ENCODE measurements at regions not wholly inside any gene's neighbourhood (a gene's known extent, or its start where the extent isn't known, plus 50 kb on each side); places are given as distances from the start of the nearest gene placed in this dataset.

DNA sequence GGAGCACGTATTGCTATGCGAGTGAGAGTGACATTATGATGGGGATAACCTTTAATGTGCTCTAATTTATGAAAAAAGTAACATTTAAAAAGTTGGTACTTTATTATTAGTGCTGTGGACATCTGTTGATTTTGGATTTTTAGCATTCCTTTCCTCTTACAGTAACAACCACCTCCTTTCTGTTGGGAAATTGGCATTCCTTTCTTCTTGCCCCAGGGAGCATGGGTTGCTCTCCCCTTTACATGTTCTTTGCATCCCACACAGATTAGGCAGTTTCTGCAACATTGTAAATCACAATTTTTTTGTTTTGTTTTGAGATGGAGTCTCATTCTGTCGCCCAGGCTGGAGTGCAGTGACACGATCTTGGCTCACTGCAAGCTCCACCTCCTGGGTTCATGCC, 300.2 kb downstream of the LPIN1 start:
- Histone ChIP-seq H4K20me1 (ENCODE audit: insufficient read depth, low read length) (no peaks in the 10 kb centered on the region), H3K9me3 (ENCODE audit: insufficient read depth, low read length) (peaks cover 11% of the 10 kb centered on the region; the same call in 1 of the 2 replicates), H3K4me1 (ENCODE audit: low read length) (peaks cover 31% of the 10 kb centered on the region), H3K4me3 (ENCODE audit: low read length) (peak overlapping the region; percentile 55; the same call in 1 of the 2 replicates), H3K27me3 (ENCODE audit: low read depth, low read length) (peaks cover 34% of the 10 kb centered on the region), H2AFZ (ENCODE audit: low read depth, low read length) (no peak overlapping the region), H3K9ac (ENCODE audit: low read length) (no peak overlapping the region), H3K79me2 (ENCODE audit: low read length) (no peaks in the 10 kb centered on the region), H3K27ac (ENCODE audit: low read length) (peak overlapping the region; percentile 31; the same call in 1 of the 2 replicates), H3K36me3 (replicated peaks; ENCODE audit: low read depth, low read length) (no peaks in the 10 kb centered on the region), H3K4me2 (ENCODE audit: low read length) (peak overlapping the region; percentile 60)
- no peak for TF ChIP-seq EZH2phosphoT487 (IDR thresholded peaks at IDR 0.05; ENCODE audit: low read depth)

DNA sequence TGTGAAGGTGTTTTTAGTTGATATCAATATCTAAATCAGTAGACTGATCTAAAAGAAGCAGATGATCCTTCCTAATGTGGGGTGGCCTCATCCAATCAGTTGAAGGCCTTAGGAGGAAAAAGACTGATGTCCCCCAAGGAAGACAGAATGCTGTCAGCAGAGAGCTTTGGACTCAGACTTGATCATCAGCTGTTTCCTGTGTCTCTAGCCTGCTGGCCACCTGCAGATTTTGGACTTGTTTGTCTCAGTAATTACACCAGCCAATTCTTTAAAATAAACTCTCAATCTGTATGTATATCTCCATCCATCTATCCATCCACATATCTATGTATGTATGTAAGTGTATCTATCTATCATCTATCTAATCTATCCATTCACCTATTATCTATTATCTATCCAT, 301.3 kb downstream of the LPIN1 start:
- peaks cover 11% of the 10 kb centered on the region; the same call in 1 of the 2 replicates for H3K9me3 ChIP-seq (ENCODE audit: insufficient read depth, low read length)
- no peak overlapping the region for H3K9ac ChIP-seq (ENCODE audit: low read length)
- H3K4me3 ChIP-seq (ENCODE audit: low read length) = no peak overlapping the region
- no peaks in the 10 kb centered on the region for H3K36me3 ChIP-seq (replicated peaks; ENCODE audit: low read depth, low read length)
- peaks cover 42% of the 10 kb centered on the region for H3K27me3 ChIP-seq (ENCODE audit: low read depth, low read length)
- peaks cover 31% of the 10 kb centered on the region for H3K4me1 ChIP-seq (ENCODE audit: low read length)
- H3K79me2 ChIP-seq (ENCODE audit: low read length) = no peaks in the 10 kb centered on the region
- TF ChIP-seq, protein P1, sequence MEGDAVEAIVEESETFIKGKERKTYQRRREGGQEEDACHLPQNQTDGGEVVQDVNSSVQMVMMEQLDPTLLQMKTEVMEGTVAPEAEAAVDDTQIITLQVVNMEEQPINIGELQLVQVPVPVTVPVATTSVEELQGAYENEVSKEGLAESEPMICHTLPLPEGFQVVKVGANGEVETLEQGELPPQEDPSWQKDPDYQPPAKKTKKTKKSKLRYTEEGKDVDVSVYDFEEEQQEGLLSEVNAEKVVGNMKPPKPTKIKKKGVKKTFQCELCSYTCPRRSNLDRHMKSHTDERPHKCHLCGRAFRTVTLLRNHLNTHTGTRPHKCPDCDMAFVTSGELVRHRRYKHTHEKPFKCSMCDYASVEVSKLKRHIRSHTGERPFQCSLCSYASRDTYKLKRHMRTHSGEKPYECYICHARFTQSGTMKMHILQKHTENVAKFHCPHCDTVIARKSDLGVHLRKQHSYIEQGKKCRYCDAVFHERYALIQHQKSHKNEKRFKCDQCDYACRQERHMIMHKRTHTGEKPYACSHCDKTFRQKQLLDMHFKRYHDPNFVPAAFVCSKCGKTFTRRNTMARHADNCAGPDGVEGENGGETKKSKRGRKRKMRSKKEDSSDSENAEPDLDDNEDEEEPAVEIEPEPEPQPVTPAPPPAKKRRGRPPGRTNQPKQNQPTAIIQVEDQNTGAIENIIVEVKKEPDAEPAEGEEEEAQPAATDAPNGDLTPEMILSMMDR (IDR thresholded peaks at IDR 0.05; ENCODE audit: low read depth, low read length) = no peak
- TF ChIP-seq EZH2phosphoT487 (IDR thresholded peaks at IDR 0.05; ENCODE audit: low read depth) = no peak
- no peak overlapping the region for H3K27ac ChIP-seq (ENCODE audit: low read length)
- no peaks in the 10 kb centered on the region for H4K20me1 ChIP-seq (ENCODE audit: insufficient read depth, low read length)
- H3K4me2 ChIP-seq (ENCODE audit: low read length) = no peak overlapping the region
- H2AFZ ChIP-seq (ENCODE audit: low read depth, low read length) = no peak overlapping the region

DNA sequence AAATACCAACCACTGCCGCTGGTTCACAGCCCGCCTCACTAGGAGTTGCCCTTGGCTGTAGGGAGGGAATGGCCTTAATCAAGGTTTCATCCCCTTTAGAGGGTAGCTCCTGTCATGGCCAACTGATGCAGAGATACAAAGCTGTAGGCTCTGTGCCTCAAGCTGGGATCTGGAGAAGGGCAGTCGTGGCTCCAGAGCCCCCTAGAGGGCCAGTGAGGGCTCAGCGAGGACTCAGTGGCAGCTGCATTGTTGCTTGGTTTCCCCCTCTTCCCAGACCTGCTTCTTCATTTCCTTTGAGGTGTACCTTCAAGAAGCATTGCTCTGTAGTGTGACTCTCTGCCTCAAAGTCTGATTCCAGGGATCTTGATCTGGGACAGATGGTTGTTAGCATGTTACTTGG, 302.1 kb downstream of the LPIN1 start:
- no peak overlapping the region for H3K9ac ChIP-seq (ENCODE audit: low read length)
- H3K79me2 ChIP-seq (ENCODE audit: low read length) = no peaks in the 10 kb centered on the region
- no peaks in the 10 kb centered on the region for H3K36me3 ChIP-seq (replicated peaks; ENCODE audit: low read depth, low read length)
- no peaks in the 10 kb centered on the region for H4K20me1 ChIP-seq (ENCODE audit: insufficient read depth, low read length)
- H2AFZ ChIP-seq (ENCODE audit: low read depth, low read length) = no peak overlapping the region
- peaks cover 31% of the 10 kb centered on the region for H3K4me1 ChIP-seq (ENCODE audit: low read length)
- H3K27me3 ChIP-seq (ENCODE audit: low read depth, low read length) = peaks cover 44% of the 10 kb centered on the region
- H3K27ac ChIP-seq (ENCODE audit: low read length) = no peak overlapping the region
- H3K4me2 ChIP-seq (ENCODE audit: low read length) = no peak overlapping the region
- peaks cover 11% of the 10 kb centered on the region; the same call in 1 of the 2 replicates for H3K9me3 ChIP-seq (ENCODE audit: insufficient read depth, low read length)
- H3K4me3 ChIP-seq (ENCODE audit: low read length) = no peak overlapping the region
- TF ChIP-seq EZH2phosphoT487 (IDR thresholded peaks at IDR 0.05; ENCODE audit: low read depth) = no peak
- TF ChIP-seq, protein P1 (IDR thresholded peaks at IDR 0.05; ENCODE audit: low read depth, low read length) = peak; percentile 37

DNA sequence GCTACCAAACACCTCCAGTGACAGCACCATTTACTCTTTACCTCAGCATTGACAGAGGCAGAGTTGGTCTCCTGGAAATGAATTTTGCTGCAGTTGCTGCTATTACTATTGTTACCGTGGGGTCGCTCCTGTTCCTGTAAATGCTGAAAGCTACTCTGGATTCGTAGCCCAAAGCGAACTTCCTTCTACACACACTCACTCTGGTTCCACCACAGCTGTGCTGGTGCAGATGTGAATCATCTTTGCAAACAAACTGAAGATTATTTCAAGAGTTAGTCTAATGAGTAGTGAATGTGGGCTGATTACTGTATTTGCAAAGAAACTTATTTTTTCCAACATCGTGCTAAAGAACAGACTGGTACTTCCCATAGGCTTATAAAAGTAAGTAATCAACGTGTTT, 304.0 kb downstream of the LPIN1 start:
- Histone ChIP-seq H3K9me3 (ENCODE audit: insufficient read depth, low read length) (peaks cover 3% of the 10 kb centered on the region; the same call in 1 of the 2 replicates), H3K4me3 (ENCODE audit: low read length) (no peak overlapping the region), H3K79me2 (ENCODE audit: low read length) (no peaks in the 10 kb centered on the region), H3K4me2 (ENCODE audit: low read length) (no peak overlapping the region), H3K36me3 (replicated peaks; ENCODE audit: low read depth, low read length) (no peaks in the 10 kb centered on the region), H3K27ac (ENCODE audit: low read length) (no peak overlapping the region), H2AFZ (ENCODE audit: low read depth, low read length) (no peak overlapping the region), H3K9ac (ENCODE audit: low read length) (no peak overlapping the region), H3K27me3 (ENCODE audit: low read depth, low read length) (peaks cover 42% of the 10 kb centered on the region), H3K4me1 (ENCODE audit: low read length) (peaks cover 20% of the 10 kb centered on the region), H4K20me1 (ENCODE audit: insufficient read depth, low read length) (no peaks in the 10 kb centered on the region)
- no peak for TF ChIP-seq EZH2phosphoT487 (IDR thresholded peaks at IDR 0.05; ENCODE audit: low read depth)
- TF ChIP-seq, protein P1 (IDR thresholded peaks at IDR 0.05; ENCODE audit: low read depth, low read length) = no peak
